B cell (primary cell): ENCODE measurements at regions not wholly inside any gene's neighbourhood (a gene's known extent, or its start where the extent isn't known, plus 50 kb on each side); places are given as distances from the start of the nearest gene placed in this dataset.

Source experiments
- ATAC-seq: fragments of 200-7000 bp; cut with Tn5 transposase; one replicate; pipeline ENCODE4 v1.10.0; 2021; ENCODE audit warnings: low read depth, mild to moderate bottlenecking, moderate number of reproducible peaks, moderate library complexity
- CTCF ChIA-PET: fragments of 350-600 bp; sonication (Branson Sonifier 250); formaldehyde crosslinking; loops from one replicate; lab custom pipeline; 2021; ENCODE audit warnings: antibody characterized with exemption, inconsistent platforms; lab: Charles Lee
- POLR2A ChIA-PET: fragments of 350-600 bp; sonication (Branson Sonifier 250); formaldehyde crosslinking; loops from one replicate; lab custom pipeline; 2021; ENCODE audit warnings: antibody characterized with exemption; lab: Charles Lee
- DNase-seq: peaks from one replicate; pipeline ENCODE4 v3.0.0; 2013
- H2AFZ ChIP-seq: 2 replicates; pipeline ENCODE4 v1.6.1; 2012; ENCODE audit warnings: mild to moderate bottlenecking, low read depth, low read length; ENCODE audit not compliant: insufficient read depth, poor library complexity, severe bottlenecking
- H3K27ac ChIP-seq, 2 donors: 1 replicate in 1 of 2; 2 replicates in 1 of 2; pipeline ENCODE4 v1.5.1; 2012 to 2013; ENCODE audit warnings: low read length in 2 of 2, mild to moderate bottlenecking in 2 of 2, moderate library complexity in 1 of 2
- H3K27me3 ChIP-seq, 4 experiments: fragments of 200-600 bp in 1 of 4; sonication (generic) in 1 of 4; replicated peaks in 1 of 4; 1 replicate in 2 of 4; 2 replicates in 2 of 4; pipeline versions ENCODE4 v1.6.1 to v1.7.0; 2013 to 2016; ENCODE audit warnings: low read length in 3 of 4, mild to moderate bottlenecking in 2 of 4, mixed read lengths in 1 of 4, moderate library complexity in 1 of 4; ENCODE audit not compliant: insufficient read depth in 4 of 4, control insufficient read depth in 3 of 4; ENCODE audit errors: control extremely low read depth in 1 of 4
- H3K36me3 ChIP-seq, 2 experiments: replicated peaks in 1 of 2; 1 replicate in 1 of 2; 2 replicates in 1 of 2; pipeline versions ENCODE4 v1.6.1 to v1.7.1; 2013; ENCODE audit warnings: low read length in 1 of 2; ENCODE audit not compliant: insufficient read depth in 2 of 2, control insufficient read depth in 1 of 2; ENCODE audit errors: control extremely low read depth in 1 of 2, extremely low read depth in 1 of 2
- H3K4me1 ChIP-seq, 2 donors: fragments of 200-600 bp in 1 of 2; sonication (generic) in 1 of 2; 1 replicate in 1 of 2; 2 replicates in 1 of 2; pipeline versions ENCODE4 v1.5.1 to v1.6.1; 2013 to 2017; ENCODE audit warnings: low read length in 2 of 2; ENCODE audit not compliant: control insufficient read depth in 2 of 2, insufficient read depth in 2 of 2
- H3K4me2 ChIP-seq: replicated peaks from 2 replicates; pipeline ENCODE3; 2012; ENCODE audit warnings: mild to moderate bottlenecking, low read depth, low read length; ENCODE audit not compliant: poor library complexity, severe bottlenecking
- H3K4me3 ChIP-seq, 5 experiments: fragments of 200-600 bp in 1 of 5; sonication (generic) in 1 of 5; 1 replicate in 3 of 5; 2 replicates in 2 of 5; pipeline versions ENCODE4 v1.5.1 to v1.7.0; 2011 to 2016; ENCODE audit warnings: low read length in 4 of 5, mild to moderate bottlenecking in 4 of 5, low read depth in 2 of 5, control low read depth in 1 of 5, moderate library complexity in 1 of 5; ENCODE audit not compliant: insufficient read depth in 1 of 5; ENCODE audit errors: control extremely low read depth in 1 of 5, extremely low read depth in 1 of 5
- H3K79me2 ChIP-seq: fragments of 200-600 bp; sonication (generic); one replicate; pipeline ENCODE4 v1.6.0; 2016; ENCODE audit warnings: low read length; ENCODE audit not compliant: control insufficient read depth, insufficient read depth
- H3K9ac ChIP-seq: fragments of 200-600 bp; sonication (generic); 2 replicates; pipeline ENCODE4 v1.6.1; 2017; ENCODE audit warnings: mild to moderate bottlenecking, low read length, moderate library complexity
- H3K9me3 ChIP-seq, 3 donors: one replicate each; pipeline versions ENCODE4 v1.6.1 to v1.7.1; 2013; ENCODE audit warnings: low read length in 2 of 3; ENCODE audit not compliant: control insufficient read depth in 2 of 3, insufficient read depth in 1 of 3; ENCODE audit errors: control extremely low read depth in 1 of 3
- H4K20me1 ChIP-seq: 2 replicates; pipeline ENCODE4 v1.6.0; 2012; ENCODE audit warnings: mild to moderate bottlenecking, low read length; ENCODE audit not compliant: insufficient read depth, control insufficient read depth, poor library complexity, severe bottlenecking
- H3K27ac Mint-ChIP-seq: one replicate; pipeline ENCODE4 v1.8.0; 2021; ENCODE audit warnings: mixed read lengths
- H3K27me3 Mint-ChIP-seq: one replicate; pipeline ENCODE4 v1.8.0; 2021; ENCODE audit warnings: mixed read lengths
- H3K4me1 Mint-ChIP-seq: one replicate; pipeline ENCODE4 v1.8.0; 2021; ENCODE audit warnings: mixed read lengths
- H3K4me3 Mint-ChIP-seq: one replicate; pipeline ENCODE4 v1.8.0; 2021; ENCODE audit warnings: mixed read lengths
- H3K9me3 Mint-ChIP-seq: one replicate; pipeline ENCODE4 v1.8.0; 2022; ENCODE audit warnings: mixed read lengths; ENCODE audit not compliant: insufficient read depth
- EZH2 ChIP-seq: IDR thresholded peaks from 2 replicates; pipeline ENCODE4 v1.6.1; 2012; ENCODE audit warnings: borderline replicate concordance, low read depth, mild to moderate bottlenecking, moderate library complexity, low read length; ENCODE audit not compliant: insufficient read depth, poor library complexity, severe bottlenecking
- WGBS: methylation state at CpG from one replicate; pipeline ENCODE4 v1.1.5; 2013; ENCODE audit warnings: missing lambda C conversion rate; ENCODE audit not compliant: insufficient coverage; 5-methylcytosine and 5-hydroxymethylcytosine counted together
- intact Hi-C: fragments of 100-400 bp; cut with micrococcal nuclease; formaldehyde crosslinking; loops from one replicate; pipeline ENCODE4 v1.10.0; 2022
- TF ChIP-seq, protein P1 (sequence below): fragments of 200-600 bp; IDR thresholded peaks from one replicate; pipeline ENCODE4 v1.8.0; 2022; ENCODE audit warnings: antibody characterized with exemption, mild to moderate bottlenecking

DNA sequence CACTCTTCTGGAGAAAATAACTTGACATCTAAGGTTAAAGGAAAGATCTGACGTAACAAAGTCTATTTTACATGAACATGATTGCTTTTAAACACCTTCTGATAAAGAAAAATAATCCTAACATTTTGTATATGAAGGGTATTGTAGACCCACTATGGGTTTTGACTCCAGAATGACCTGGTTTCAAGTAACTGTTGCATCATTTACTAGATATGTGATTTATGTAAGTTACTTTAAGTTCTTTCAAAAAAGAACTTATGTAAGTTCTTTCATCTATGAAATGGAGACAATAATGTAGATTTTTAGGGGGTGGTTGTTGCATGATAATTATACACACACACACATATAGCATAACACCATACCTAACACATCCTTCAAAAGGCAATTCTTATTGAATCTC is 147.6 kb upstream of the MIR17HG start:
- Histone ChIP-seq H3K36me3 (no peaks in the 10 kb centered on the region), H2AFZ (no peak overlapping the region), H3K27me3 (no peaks in the 10 kb centered on the region), H3K4me2 (no peak overlapping the region), H3K4me3 (no peak overlapping the region), H3K79me2 (no peaks in the 10 kb centered on the region), H4K20me1 (no peaks in the 10 kb centered on the region), H3K27ac (no peak overlapping the region), H3K9ac (no peak overlapping the region), H3K4me1 (no peaks in the 10 kb centered on the region), H3K9me3 (no peaks in the 10 kb centered on the region)
- Mint-ChIP-seq H3K9me3 (no peaks in the 10 kb centered on the region), H3K4me3 (no peak overlapping the region), H3K27ac (no peak overlapping the region), H3K27me3 (no peaks in the 10 kb centered on the region), H3K4me1 (no peaks in the 10 kb centered on the region)
- intact Hi-C loops = no loop called here
- no peak for DNase-seq
- ATAC-seq = no peak
- ChIA-PET POLR2A (no interaction called here), CTCF (no interaction called here)
- TF ChIP-seq EZH2 = no peak
- TF ChIP-seq, protein P1, sequence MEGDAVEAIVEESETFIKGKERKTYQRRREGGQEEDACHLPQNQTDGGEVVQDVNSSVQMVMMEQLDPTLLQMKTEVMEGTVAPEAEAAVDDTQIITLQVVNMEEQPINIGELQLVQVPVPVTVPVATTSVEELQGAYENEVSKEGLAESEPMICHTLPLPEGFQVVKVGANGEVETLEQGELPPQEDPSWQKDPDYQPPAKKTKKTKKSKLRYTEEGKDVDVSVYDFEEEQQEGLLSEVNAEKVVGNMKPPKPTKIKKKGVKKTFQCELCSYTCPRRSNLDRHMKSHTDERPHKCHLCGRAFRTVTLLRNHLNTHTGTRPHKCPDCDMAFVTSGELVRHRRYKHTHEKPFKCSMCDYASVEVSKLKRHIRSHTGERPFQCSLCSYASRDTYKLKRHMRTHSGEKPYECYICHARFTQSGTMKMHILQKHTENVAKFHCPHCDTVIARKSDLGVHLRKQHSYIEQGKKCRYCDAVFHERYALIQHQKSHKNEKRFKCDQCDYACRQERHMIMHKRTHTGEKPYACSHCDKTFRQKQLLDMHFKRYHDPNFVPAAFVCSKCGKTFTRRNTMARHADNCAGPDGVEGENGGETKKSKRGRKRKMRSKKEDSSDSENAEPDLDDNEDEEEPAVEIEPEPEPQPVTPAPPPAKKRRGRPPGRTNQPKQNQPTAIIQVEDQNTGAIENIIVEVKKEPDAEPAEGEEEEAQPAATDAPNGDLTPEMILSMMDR = no peak
- no CpG with 5 or more reads among the region's 1 CpG for WGBS

DNA sequence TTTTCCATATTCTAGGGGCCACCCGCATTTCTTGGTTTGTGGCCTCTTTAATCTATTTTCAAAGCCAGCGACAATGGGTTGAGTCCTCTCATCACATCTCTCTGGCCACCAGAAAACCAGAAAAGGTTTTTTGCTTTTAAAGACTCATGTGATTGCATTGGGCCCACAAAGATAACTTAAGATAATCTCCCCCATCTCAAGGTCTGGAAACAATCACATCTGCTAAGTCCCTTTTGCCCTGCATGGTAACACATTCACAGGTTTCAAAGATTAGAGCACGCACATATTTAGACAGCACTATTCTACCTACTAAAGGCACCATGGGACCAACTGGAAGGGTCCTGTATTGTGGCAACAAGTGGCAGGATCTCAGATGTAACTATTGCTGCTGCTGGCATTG is 147.0 kb upstream of the MIR17HG start:
- DNase-seq (no peak), ATAC-seq (no peak)
- Mint-ChIP-seq H3K9me3 (no peaks in the 10 kb centered on the region), H3K27ac (no peak overlapping the region), H3K4me3 (no peak overlapping the region), H3K27me3 (no peaks in the 10 kb centered on the region), H3K4me1 (no peaks in the 10 kb centered on the region)
- 93% methylated on average over 3 of the region's 3 CpGs for WGBS
- no peaks in the 10 kb centered on the region for H3K36me3 ChIP-seq
- H3K27me3 ChIP-seq = no peaks in the 10 kb centered on the region
- H4K20me1 ChIP-seq = no peaks in the 10 kb centered on the region
- H3K4me1 ChIP-seq = no peaks in the 10 kb centered on the region
- no peak for TF ChIP-seq EZH2
- TF ChIP-seq, protein P1 = no peak
- no peak overlapping the region for H3K9ac ChIP-seq
- no peak overlapping the region for H3K27ac ChIP-seq
- H3K9me3 ChIP-seq = no peaks in the 10 kb centered on the region
- H3K4me3 ChIP-seq = no peak overlapping the region
- H3K79me2 ChIP-seq = no peaks in the 10 kb centered on the region
- ChIA-PET POLR2A (no interaction called here), CTCF (no interaction called here)
- intact Hi-C loops = no loop called here
- no peak overlapping the region for H3K4me2 ChIP-seq
- H2AFZ ChIP-seq = no peak overlapping the region
